ENCODE measurements at regions not wholly inside any gene's neighbourhood (a gene's known extent, or its start where the extent isn't known, plus 50 kb on each side); places are given as distances from the start of the nearest gene placed in this dataset.

DNA sequence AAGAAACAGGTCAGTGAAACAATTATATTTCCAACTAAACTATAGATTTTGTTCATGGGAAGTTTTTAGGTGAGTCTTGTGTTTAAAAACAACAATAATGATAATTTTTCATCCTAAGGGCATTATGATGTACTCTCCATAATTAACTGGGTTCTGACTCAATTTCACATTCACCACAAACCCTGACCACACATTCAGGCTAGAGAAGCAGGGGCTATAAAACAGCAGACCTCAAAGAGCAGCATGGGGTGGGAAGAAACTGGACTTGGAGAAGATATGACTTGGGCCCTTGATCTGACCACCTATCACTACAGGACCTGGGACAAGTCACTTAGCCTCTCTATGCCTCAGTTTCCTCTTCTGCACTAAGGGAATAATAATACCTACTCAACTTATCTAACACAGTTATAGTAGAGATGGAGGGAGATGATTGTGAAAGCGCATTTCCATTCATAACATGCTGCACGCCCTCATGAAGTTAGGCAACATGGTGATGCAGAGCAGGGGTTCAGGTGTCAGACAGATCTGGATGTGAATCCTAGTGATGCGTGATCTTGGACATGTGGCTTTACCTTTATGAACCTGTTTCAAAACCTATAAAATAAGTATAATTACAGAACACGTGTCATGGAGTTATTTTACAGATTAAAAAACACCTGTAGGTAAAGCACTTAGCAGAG, 63.0 kb upstream of the ACP3 start:
- TF ChIP-seq, protein P1, sequence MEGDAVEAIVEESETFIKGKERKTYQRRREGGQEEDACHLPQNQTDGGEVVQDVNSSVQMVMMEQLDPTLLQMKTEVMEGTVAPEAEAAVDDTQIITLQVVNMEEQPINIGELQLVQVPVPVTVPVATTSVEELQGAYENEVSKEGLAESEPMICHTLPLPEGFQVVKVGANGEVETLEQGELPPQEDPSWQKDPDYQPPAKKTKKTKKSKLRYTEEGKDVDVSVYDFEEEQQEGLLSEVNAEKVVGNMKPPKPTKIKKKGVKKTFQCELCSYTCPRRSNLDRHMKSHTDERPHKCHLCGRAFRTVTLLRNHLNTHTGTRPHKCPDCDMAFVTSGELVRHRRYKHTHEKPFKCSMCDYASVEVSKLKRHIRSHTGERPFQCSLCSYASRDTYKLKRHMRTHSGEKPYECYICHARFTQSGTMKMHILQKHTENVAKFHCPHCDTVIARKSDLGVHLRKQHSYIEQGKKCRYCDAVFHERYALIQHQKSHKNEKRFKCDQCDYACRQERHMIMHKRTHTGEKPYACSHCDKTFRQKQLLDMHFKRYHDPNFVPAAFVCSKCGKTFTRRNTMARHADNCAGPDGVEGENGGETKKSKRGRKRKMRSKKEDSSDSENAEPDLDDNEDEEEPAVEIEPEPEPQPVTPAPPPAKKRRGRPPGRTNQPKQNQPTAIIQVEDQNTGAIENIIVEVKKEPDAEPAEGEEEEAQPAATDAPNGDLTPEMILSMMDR (IDR thresholded peaks at IDR 0.05; ENCODE audit: low read depth, low read length, poor library complexity, severe bottlenecking): no peak
- TF ChIP-seq EZH2phosphoT487 (IDR thresholded peaks at IDR 0.05; ENCODE audit: borderline replicate concordance, low read length): no peak

All from DOHH2 (cell line).